Nephron progenitor cell (in vitro differentiated cells): ENCODE measurements at regions not wholly inside any gene's neighbourhood (a gene's known extent, or its start where the extent isn't known, plus 50 kb on each side); places are given as distances from the start of the nearest gene placed in this dataset.

Experiments used
- DNase-seq: peaks from one replicate; pipeline ENCODE4 v3.0.0; 2021
- H3K27ac Mint-ChIP-seq: 2 replicates; pipeline ENCODE4 v1.8.0; 2021; ENCODE audit warnings: mild to moderate bottlenecking, moderate library complexity, mixed read lengths
- H3K27me3 Mint-ChIP-seq: 2 replicates; pipeline ENCODE4 v1.8.0; 2021; ENCODE audit warnings: mild to moderate bottlenecking, low read depth, mixed read lengths; ENCODE audit not compliant: poor library complexity
- H3K36me3 Mint-ChIP-seq: 2 replicates; pipeline ENCODE4 v1.8.0; 2021; ENCODE audit warnings: low read depth, mixed read lengths
- H3K4me1 Mint-ChIP-seq: 2 replicates; pipeline ENCODE4 v1.8.0; 2021; ENCODE audit warnings: mixed read lengths
- H3K4me3 Mint-ChIP-seq: 2 replicates; pipeline ENCODE4 v1.8.0; 2021; ENCODE audit warnings: mild to moderate bottlenecking, moderate library complexity, mixed read lengths
- H3K9me3 Mint-ChIP-seq: 2 replicates; pipeline ENCODE4 v1.8.0; 2021; ENCODE audit warnings: mild to moderate bottlenecking, moderate library complexity, mixed read lengths
- CTCF ChIP-seq: fragments of 200-600 bp; sonication (generic); IDR thresholded peaks from 2 replicates; pipeline ENCODE4 v1.5.0; 2021; ENCODE audit warnings: antibody characterized with exemption

- DNase-seq, result no peak
- H3K9me3 Mint-ChIP-seq, result no peaks in the 10 kb centered on the region
These were observed 796.2 kb upstream of the RBFOX1 start for GRCh38 chr16:6536411-6536810.

GRCh38 chr16:6531067-6531466 lies 801.6 kb upstream of the RBFOX1 start:
- no peaks in the 10 kb centered on the region for H3K4me1 Mint-ChIP-seq
- TF ChIP-seq CTCF, result no peak

More at GRCh38 chr16:6536411-6536810, 796.2 kb upstream of the RBFOX1 start:
- Mint-ChIP-seq H3K27me3 (peaks cover 12% of the 10 kb centered on the region), H3K4me1 (no peaks in the 10 kb centered on the region), H3K4me3 (no peak overlapping the region), H3K36me3 (no peaks in the 10 kb centered on the region), H3K27ac (no peak overlapping the region)
- TF ChIP-seq CTCF, result no peak

GRCh38 chr16:6528217-6528616 lies 804.4 kb upstream of the RBFOX1 start:
- no peak for DNase-seq
- H3K4me1 Mint-ChIP-seq, result no peaks in the 10 kb centered on the region
- H3K27me3 Mint-ChIP-seq, result peaks cover 15% of the 10 kb centered on the region
- no peaks in the 10 kb centered on the region for H3K9me3 Mint-ChIP-seq
- TF ChIP-seq CTCF, result no peak
- H3K27ac Mint-ChIP-seq, result no peak overlapping the region
- no peak overlapping the region for H3K4me3 Mint-ChIP-seq
- no peaks in the 10 kb centered on the region for H3K36me3 Mint-ChIP-seq

More at GRCh38 chr16:6531067-6531466, 801.6 kb upstream of the RBFOX1 start:
- Mint-ChIP-seq H3K9me3 (no peaks in the 10 kb centered on the region), H3K27me3 (peaks cover 10% of the 10 kb centered on the region), H3K27ac (no peak overlapping the region), H3K4me3 (no peak overlapping the region), H3K36me3 (no peaks in the 10 kb centered on the region)
- no peak for DNase-seq

GRCh38 chr16:6527646-6528045 lies 805.0 kb upstream of the RBFOX1 start:
- H3K27ac Mint-ChIP-seq, result no peak overlapping the region
- H3K36me3 Mint-ChIP-seq, result no peaks in the 10 kb centered on the region
- peaks cover 11% of the 10 kb centered on the region for H3K27me3 Mint-ChIP-seq
- no peak for TF ChIP-seq CTCF
- H3K9me3 Mint-ChIP-seq, result no peaks in the 10 kb centered on the region
- no peaks in the 10 kb centered on the region for H3K4me1 Mint-ChIP-seq
- no peak overlapping the region for H3K4me3 Mint-ChIP-seq
- no peak for DNase-seq

- no peak for TF ChIP-seq CTCF
- Mint-ChIP-seq H3K4me3 (no peak overlapping the region), H3K4me1 (peaks cover 13% of the 10 kb centered on the region), H3K27me3 (peaks cover 5% of the 10 kb centered on the region), H3K36me3 (no peaks in the 10 kb centered on the region), H3K27ac (no peak overlapping the region), H3K9me3 (no peaks in the 10 kb centered on the region)
- DNase-seq, result no peak
These were observed 808.1 kb upstream of the RBFOX1 start for GRCh38 chr16:6524501-6524900.

- Mint-ChIP-seq H3K27ac (no peak overlapping the region), H3K4me1 (peaks cover 13% of the 10 kb centered on the region), H3K4me3 (no peak overlapping the region), H3K27me3 (peaks cover 8% of the 10 kb centered on the region), H3K9me3 (peaks cover 12% of the 10 kb centered on the region), H3K36me3 (no peaks in the 10 kb centered on the region)
- no peak for TF ChIP-seq CTCF
- no peak for DNase-seq
These were observed 815.5 kb upstream of the RBFOX1 start for GRCh38 chr16:6517020-6517720.
